ENCODE measurements at regions not wholly inside any gene's neighbourhood (a gene's known extent, or its start where the extent isn't known, plus 50 kb on each side); places are given as distances from the start of the nearest gene placed in this dataset.
A peak's percentile ranks its signal among the peaks of the same experiment; 100 is the strongest.

DNA sequence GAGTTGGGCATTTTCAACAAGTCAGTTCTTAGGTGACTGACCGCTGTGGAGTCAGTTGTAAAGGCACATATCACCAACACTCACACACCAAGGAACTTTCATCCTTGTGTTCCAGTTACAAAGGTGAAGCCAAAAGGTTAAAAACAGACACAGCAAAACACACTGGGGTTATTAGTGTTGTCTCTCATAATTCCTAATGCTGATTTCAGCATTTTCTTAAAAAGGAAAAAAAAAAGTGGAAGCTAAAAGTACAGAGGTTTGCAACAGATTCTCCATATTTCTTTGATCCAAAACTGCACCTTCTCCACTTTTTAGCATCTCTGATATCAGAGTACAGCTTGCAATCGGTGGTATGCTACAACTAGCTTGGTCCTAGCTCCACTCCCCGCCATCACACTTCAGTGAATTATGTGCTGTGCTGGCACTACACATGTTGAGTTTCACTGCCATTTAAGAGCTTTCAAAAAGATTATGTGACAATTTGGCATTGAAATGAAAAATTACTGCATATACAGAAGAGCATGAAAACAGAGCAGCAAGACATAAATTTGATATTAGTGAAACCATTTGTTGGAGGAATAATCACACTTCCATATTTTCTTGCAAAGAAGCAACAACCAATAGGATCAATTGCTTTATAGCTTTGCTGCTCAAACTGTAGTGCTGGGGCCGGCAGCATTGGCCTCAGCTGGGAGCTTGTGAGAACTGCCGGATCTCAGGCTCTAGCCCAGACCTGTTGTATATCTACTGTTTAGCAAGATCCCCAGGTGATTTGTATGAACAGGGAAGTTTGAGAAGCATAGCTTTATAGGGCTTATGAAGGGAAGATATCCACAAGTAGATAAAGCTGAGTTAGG lies 62.3 kb upstream of the DAPL1 start:
- DNase-seq (ENCODE audit: low read depth, low spot score) = no peak

DNA sequence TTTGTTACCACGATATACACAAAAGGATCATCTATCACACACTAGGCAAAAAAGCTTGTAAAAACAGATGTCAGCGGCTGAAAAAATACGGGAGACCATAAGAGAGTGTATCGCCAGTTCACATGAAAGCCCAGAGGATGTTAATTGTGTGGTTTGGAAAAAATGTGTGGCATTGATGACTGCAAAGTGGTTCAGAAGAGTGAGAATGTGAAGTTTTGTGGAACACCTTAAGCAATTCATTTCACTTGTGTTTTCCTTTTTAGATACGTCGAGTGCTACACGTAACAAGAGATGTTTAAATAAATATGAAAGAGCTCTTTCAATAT lies 61.7 kb upstream of the DAPL1 start:
- DNase-seq (ENCODE audit: low read depth, low spot score) = no peak

DNA sequence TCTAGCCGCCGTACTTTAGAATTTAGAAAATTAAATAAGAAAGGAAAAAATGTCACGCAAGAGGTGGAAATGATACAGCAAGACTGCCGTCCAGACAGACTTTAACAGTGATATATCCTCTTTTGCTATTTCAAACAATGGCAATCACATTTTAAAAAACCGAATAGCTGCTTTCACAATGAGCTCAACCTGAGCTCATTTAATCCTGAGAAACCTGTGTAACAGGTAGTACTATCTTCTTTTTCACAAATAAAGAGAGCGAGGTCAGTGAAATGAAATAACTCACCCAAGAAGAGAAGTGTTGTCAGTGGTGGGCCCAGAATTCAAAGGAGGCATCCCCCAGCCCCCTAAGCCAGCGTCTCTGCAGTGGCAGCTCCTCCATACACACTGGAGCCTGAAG lies 60.7 kb upstream of the DAPL1 start:
- no peak for DNase-seq (ENCODE audit: low read depth, low spot score)

DNA sequence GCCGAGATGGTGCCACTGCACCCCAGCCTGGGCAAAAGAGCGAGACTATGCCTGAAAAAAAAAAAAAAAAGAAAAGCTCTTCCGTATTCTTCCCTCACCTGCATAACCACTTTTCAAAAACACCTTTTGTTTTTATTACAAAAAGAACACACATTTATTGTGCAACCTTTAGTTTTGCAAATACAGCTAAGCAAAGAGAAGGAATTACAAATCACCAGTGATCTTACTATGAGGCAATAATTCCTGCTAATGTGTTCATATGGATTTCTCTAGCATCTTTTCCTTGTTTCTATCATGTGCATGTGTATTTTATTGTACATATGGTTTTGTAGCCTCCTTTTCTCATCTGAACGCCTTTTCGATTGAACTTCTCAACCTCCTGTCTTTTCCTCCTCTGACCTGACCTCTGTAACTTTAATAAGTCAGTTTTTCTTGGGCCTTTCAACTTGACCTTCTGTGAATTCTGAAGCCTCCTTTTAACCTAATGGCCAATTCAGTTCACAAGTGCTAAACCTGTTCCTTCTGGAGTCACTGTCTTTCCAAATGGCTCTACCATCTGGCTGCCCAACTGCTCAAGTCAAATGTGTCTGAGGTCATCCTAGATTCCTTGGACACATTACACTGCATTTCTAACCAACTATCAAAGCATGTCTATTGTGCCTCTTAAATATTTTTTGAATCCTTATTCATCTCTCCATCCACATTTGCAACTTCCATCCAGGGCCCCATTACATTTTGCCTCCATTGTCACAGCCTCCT lies 59.1 kb upstream of the DAPL1 start:
- DNase-seq (ENCODE audit: low read depth, low spot score) = no peak

DNA sequence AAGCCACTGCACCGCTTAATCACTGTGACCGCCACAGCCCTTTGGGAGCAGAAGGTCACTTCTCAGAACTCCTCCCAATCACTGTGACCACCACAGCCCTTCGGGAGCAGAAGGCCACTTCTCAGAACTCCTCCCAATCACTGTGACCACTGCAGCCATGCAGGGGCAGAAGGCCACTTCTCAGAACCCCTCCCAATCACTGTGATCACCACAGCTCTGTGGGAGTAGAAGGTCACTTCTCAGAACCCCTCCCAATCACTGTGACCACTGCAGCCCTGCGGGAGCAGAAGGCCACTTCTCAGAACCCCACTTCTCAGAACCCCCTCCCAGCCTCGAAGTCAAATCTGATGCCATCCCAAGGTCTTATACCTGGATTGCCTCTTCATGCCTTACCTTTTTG lies 56.8 kb upstream of the DAPL1 start:
- DNase-seq (ENCODE audit: low read depth, low spot score) = no peak

DNA sequence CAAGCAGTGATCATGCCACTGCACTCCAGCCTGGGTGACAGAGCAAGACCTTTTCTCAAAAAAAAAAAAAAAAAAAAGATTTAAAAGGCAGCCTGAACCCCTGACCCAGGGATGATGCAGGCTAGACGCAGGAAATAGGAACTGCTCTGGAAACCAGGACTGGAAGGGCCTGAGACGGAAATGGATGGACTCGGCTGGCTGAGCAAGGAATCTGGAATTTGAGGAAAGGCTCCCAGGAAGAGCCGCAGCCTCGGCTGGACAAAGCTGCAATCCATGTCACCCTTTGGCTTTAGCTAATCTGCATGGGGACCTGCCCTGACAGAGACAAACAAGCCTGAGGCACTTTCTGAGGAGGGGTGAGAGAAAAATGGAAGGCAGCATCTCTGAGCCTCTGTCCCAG lies 55.0 kb upstream of the DAPL1 start:
- peak; percentile 56 for DNase-seq (ENCODE audit: low read depth, low spot score)

DNA sequence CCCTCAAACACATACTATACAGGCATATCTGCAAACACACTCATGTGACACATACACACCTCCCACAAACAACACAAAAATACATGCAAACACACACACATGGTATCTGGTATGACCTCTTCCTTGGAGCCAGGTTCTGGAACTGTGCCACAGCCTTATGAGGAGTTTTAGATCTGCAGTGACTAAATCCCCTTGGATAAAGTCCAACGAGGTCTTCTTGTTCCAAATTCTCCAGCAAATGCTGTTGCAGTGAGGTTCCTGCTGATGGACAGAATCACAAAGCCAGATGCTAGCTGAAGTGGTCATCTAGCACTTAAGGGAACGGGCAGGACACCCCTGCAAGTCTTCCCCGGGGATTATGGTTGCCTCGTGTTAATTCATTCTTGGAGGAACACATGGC lies 54.5 kb upstream of the DAPL1 start:
- no peak for DNase-seq (ENCODE audit: low read depth, low spot score)

DNA sequence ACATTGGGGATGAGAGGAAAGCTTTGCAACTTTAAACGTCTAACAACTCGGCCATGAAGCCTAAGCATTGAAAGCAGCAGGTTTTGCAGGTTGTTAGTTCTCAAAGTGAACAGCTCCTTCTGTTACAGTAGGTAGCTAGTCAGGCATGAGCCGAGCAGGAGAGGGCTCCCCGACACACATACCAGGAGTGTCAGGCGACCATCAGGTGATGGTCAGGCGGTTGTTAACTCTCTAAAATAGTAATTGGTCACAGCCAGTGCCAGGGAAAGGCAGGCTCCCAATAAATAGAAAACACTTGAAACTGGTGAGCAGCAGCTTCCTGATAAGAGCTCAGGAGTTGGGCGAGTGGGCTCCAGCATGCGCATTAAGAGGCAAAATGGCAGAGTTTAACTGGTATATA lies 53.5 kb upstream of the DAPL1 start:
- DNase-seq (ENCODE audit: low read depth, low spot score) = no peak

DNA sequence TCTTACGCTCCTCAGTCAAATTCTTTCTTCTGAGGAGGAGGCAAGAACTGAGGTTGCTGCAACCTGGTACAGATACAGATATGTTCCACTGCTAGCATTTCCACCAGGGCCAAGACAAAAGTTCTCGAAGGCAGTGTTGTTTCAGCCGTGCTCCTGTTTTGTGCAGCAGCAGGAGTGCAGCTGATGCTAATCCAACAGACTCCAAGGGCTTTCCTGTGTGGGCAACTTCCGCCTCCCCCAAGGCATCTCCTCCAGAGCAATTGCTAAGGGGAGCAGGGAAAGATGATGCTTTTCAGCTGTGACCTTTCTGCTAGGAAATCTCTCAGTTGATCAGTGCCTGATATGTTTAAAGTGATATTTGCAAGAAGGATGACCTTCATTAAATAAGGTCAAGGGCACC lies 52.6 kb upstream of the DAPL1 start:
- no peak for DNase-seq (ENCODE audit: low read depth, low spot score)

DNA sequence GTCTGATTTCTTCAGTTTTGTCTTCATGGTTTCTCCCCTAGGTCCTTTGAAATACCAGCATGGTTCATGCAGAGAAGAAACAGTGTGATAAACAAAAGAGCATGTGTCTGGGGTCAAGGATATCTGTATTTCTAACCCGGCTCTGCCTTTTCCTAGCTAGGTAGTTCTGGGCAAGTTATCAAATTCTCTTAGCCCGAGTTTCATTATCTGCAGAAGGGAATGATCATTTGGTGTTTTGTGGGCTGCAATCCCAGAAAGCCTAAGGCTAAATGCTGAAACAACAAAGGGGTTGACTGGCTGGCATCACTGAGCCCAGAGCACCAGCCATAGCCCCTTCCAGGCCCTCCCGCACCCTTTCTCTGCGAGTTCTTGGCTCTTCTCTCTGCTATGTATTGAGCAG lies 51.7 kb upstream of the DAPL1 start:
- no peak for DNase-seq (ENCODE audit: low read depth, low spot score)

DNA sequence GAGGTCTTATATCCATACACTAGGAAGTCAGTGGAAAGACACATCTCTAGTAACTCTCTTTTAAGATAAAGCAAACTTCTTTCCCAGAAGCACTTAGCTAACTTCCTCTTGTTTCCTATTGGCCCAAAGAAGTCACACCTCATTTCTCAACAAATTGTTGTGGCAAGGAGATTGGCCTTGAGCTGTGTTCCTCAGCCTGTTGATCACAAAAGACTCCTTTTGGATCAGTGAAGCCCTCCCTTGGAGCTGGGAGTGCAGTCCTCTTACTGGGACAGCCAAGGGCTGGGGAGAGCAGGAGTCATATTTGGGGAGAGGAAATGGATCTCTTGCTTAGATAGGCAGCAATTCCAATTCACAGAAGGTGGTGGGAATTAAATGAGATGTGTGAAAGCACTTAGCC lies 51.2 kb upstream of the DAPL1 start:
- DNase-seq (ENCODE audit: low read depth, low spot score) = no peak

DNA sequence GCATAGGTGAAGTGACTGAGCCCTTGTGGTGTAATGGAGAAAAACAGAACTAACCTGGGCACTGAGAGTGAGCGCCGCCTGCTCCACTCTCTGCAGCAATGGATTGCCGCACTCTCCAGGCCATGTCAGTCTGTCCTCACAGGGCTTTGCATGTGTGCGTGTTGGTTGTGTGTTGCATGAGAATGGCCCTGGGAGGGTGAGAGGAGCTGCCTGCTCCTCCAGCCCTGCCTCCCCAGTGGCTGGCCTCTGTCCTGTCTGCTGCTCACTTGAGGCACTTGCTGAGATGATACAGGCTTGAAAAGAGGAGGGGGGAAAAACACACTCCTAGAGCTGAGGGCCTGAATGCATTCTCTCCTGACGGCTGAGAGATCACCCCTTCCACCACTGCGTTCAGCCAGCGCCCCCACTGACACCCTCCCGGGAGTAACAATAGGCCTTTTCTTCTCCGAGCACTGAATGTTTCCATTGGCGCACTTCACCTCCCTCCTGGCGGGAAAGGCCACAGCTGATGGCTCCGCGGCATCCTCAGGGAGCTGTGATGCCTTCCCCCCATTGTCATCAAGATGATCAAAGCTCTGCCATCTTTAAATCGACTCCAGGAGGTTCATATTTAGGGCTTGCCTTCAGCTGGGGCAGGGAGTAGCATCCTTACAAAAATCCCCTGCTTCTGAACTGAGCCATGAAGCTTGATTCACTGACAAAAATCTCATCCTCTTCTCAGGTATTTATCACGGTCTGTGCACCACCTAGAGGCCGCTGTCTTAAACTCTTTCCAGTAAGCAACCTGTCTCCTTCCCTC lies 49.9 kb upstream of the DAPL1 start:
- peak; percentile 70 for DNase-seq (ENCODE audit: low read depth, low spot score)

Data from ELF-1 (cell line).